Thymus (tissue), 11 donors: ENCODE measurements at regions not wholly inside any gene's neighbourhood (a gene's known extent, or its start where the extent isn't known, plus 50 kb on each side); places are given as distances from the start of the nearest gene placed in this dataset.

Experiments
- DNase-seq, 9 donors: peaks; one replicate each; pipeline ENCODE4 v3.0.0-alpha.2; 2013; ENCODE audit warnings: low spot score in 9 of 9, low read depth in 6 of 9, missing footprints in 1 of 9
- H3K27ac ChIP-seq, 2 donors: one replicate each; pipeline ENCODE4 v1.5.1; 2013; ENCODE audit warnings: control low read depth in 1 of 2, low read depth in 1 of 2, low read length in 1 of 2, mild to moderate bottlenecking in 1 of 2, moderate library complexity in 1 of 2
- H3K27me3 ChIP-seq, 2 donors: one replicate each; pipeline ENCODE4 v1.5.1; 2013; ENCODE audit warnings: low read length in 1 of 2; ENCODE audit not compliant: control insufficient read depth in 2 of 2, insufficient read depth in 1 of 2
- H3K36me3 ChIP-seq, 2 donors: one replicate each; pipeline ENCODE4 v1.5.1; 2013; ENCODE audit warnings: low read length in 1 of 2, mild to moderate bottlenecking in 1 of 2, moderate library complexity in 1 of 2; ENCODE audit not compliant: control insufficient read depth in 2 of 2, insufficient read depth in 2 of 2
- H3K4me1 ChIP-seq, 2 donors: one replicate each; pipeline ENCODE4 v1.5.1; 2013; ENCODE audit warnings: low read length in 2 of 2; ENCODE audit not compliant: control insufficient read depth in 2 of 2, insufficient read depth in 2 of 2
- H3K4me3 ChIP-seq, 2 donors: one replicate each; pipeline ENCODE4 v1.5.1; 2013; ENCODE audit warnings: low read length in 2 of 2, control low read depth in 1 of 2, mild to moderate bottlenecking in 1 of 2
- H3K9me3 ChIP-seq, 2 donors: one replicate each; pipeline ENCODE4 v1.5.1; 2013; ENCODE audit warnings: low read length in 1 of 2, mild to moderate bottlenecking in 1 of 2; ENCODE audit not compliant: control insufficient read depth in 2 of 2, insufficient read depth in 1 of 2
- WGBS: extraction: QIAGEN DNeasy Blood & Tissue Kit; methylation state at CpG from one replicate; pipeline ENCODE4 v1.1.7; 2013; 5-methylcytosine and 5-hydroxymethylcytosine counted together
- donor health status: healthy.

DNA sequence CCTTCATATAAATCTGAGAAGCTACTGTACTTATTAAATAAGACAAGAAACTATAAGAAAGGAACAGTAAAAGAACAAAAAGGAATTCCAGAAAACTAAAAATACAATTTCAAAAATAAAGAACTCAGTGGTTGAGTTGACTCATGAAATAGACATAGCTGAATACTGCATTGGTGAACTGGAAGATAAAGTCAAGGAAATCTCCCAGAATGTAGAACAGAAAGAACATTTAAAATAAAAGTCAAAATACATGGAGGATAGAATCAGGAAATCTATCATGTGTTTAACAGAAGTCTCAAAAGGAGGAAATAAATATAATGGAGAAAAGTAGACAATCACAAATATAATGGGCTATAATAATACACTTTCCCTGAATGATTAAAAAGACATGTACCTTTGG, 136.4 kb upstream of the PMFBP1 start:
- no peaks in the 10 kb centered on the region for H3K9me3 ChIP-seq
- H3K4me3 ChIP-seq: no peak overlapping the region
- no peak overlapping the region for H3K27ac ChIP-seq
- DNase-seq: no peak
- no peaks in the 10 kb centered on the region for H3K27me3 ChIP-seq
- no peaks in the 10 kb centered on the region for H3K4me1 ChIP-seq
- H3K36me3 ChIP-seq: no peaks in the 10 kb centered on the region

DNA sequence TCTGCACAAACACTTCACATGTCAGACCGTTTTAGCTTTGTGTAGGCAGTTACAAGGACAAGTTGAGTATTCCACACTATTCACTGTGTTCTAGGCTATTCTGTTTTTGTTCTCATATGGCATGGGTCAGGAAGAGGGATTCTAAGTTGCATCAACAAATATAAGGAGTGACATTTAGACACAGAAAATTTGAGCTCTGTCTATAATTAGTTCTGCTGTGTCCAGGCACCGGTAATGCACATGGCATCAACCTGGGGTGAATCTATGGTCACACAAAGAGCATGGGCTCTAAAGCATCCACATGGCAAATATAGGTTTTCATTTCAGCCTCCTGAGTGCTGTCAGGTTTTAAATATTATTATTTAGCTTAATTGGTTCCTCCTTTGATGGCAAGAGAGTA, 130.4 kb upstream of the PMFBP1 start:
- H3K36me3 ChIP-seq: no peaks in the 10 kb centered on the region
- H3K27ac ChIP-seq: no peak overlapping the region
- H3K4me3 ChIP-seq: no peak overlapping the region
- no peaks in the 10 kb centered on the region for H3K4me1 ChIP-seq
- H3K9me3 ChIP-seq: no peaks in the 10 kb centered on the region
- 96% methylated on average over 2 of the region's 2 CpGs for WGBS
- DNase-seq: no peak
- no peaks in the 10 kb centered on the region for H3K27me3 ChIP-seq

GRCh38 chr16:72301523-72302236, 129.7 kb upstream of the PMFBP1 start:
- Histone ChIP-seq H3K27ac (no peak overlapping the region), H3K4me3 (no peak overlapping the region), H3K36me3 (no peaks in the 10 kb centered on the region), H3K9me3 (no peaks in the 10 kb centered on the region), H3K27me3 (no peaks in the 10 kb centered on the region), H3K4me1 (no peaks in the 10 kb centered on the region)
- WGBS: 80% methylated on average over 8 of the region's 8 CpGs
- DNase-seq: no peak

DNA sequence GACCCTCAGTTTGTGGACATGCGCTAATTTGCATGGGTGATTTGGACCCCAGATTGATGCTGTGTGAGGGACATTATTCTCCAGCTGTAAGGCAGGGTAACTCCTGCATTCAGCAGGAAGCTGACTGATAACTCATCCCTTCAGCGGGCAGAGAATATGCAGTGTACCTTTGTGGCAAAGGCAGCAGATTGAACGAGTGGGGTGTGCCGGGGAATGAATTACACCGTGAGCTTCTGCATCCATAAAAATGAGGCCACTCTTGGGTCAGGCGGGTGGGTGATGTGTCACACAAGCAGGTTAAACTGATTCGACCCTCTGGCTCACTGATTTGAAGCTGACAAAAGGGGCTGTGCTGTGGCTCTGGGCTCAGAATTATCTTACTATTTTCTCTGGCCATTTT, 128.9 kb upstream of the PMFBP1 start:
- WGBS: 95% methylated on average over 7 of the region's 7 CpGs
- no peaks in the 10 kb centered on the region for H3K9me3 ChIP-seq

DNA sequence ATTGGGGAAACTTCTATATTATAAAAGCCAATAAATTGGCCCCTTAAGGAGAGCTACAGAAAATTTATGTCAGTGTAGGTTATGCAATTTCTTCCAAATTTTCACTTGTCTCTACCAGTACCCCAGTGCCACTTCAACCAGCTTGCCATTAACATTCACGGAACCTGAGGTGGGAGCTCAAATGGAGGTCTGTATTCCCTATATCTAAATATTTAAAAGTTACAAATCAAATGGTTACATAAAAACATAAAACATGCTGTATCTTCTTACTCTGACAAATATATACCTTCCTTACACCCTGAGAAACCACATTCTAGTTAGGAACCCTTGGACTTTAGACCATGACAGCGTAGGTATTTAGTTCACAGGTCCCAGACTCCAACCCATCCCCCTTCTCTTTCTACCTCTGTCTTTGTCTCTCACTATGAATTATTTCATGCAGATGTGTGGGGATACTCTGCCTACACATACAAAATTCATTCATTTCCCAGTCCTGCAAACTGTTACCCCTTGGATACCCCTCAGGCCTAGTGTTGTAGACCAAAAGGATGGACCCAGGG, 127.8 kb upstream of the PMFBP1 start:
- 98% methylated on average over 2 of the region's 2 CpGs for WGBS
- Histone ChIP-seq H3K27ac (no peak overlapping the region), H3K4me1 (no peaks in the 10 kb centered on the region), H3K36me3 (no peaks in the 10 kb centered on the region), H3K4me3 (no peak overlapping the region), H3K9me3 (no peaks in the 10 kb centered on the region), H3K27me3 (no peaks in the 10 kb centered on the region)
- no peak for DNase-seq

More for the DNA sequence above, 128.9 kb upstream of the PMFBP1 start:
- no peak for DNase-seq
- Histone ChIP-seq H3K36me3 (no peaks in the 10 kb centered on the region), H3K27me3 (no peaks in the 10 kb centered on the region), H3K27ac (no peak overlapping the region), H3K4me1 (no peaks in the 10 kb centered on the region), H3K4me3 (no peak overlapping the region)

DNA sequence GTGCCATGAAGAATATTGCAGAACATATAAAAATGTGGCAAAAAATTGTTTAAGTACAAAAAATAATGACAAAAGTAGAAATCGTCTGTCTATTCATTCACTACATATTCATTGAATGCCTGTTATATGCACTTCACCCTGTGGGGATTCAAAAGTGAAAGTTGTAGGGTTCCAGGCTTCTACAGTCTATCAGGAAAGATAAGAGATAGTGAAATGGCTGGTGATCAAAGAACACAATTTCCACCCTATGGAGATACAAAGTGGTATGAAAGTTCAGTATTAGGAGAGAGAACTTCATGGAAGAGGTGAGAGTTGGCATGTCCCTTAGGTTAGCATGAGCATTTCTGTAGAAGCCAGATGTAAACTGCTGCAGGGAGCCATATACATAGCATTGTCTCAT, 127.0 kb upstream of the PMFBP1 start:
- Histone ChIP-seq H3K27me3 (no peaks in the 10 kb centered on the region), H3K36me3 (no peaks in the 10 kb centered on the region), H3K9me3 (no peaks in the 10 kb centered on the region), H3K4me3 (no peak overlapping the region), H3K27ac (no peak overlapping the region), H3K4me1 (no peaks in the 10 kb centered on the region)
- DNase-seq: no peak
- 99% methylated on average over 1 of the region's 1 CpG for WGBS

- H3K4me3 ChIP-seq: no peak overlapping the region
- no peaks in the 10 kb centered on the region for H3K27me3 ChIP-seq
- H3K4me1 ChIP-seq: no peaks in the 10 kb centered on the region
- DNase-seq: no peak
- no peaks in the 10 kb centered on the region for H3K9me3 ChIP-seq
- H3K27ac ChIP-seq: no peak overlapping the region
- no peaks in the 10 kb centered on the region for H3K36me3 ChIP-seq
These were observed 124.0 kb upstream of the PMFBP1 start for GRCh38 chr16:72295914-72296313.

GRCh38 chr16:72291531-72291981, 119.6 kb upstream of the PMFBP1 start:
- H3K27me3 ChIP-seq: no peaks in the 10 kb centered on the region
- H3K27ac ChIP-seq: no peak overlapping the region
- H3K36me3 ChIP-seq: no peaks in the 10 kb centered on the region
- H3K4me3 ChIP-seq: no peak overlapping the region
- no peaks in the 10 kb centered on the region for H3K4me1 ChIP-seq
- DNase-seq: no peak
- H3K9me3 ChIP-seq: no peaks in the 10 kb centered on the region

- DNase-seq: no peak
- Histone ChIP-seq H3K9me3 (no peaks in the 10 kb centered on the region), H3K27me3 (no peaks in the 10 kb centered on the region), H3K36me3 (no peaks in the 10 kb centered on the region), H3K4me1 (no peaks in the 10 kb centered on the region), H3K27ac (no peak overlapping the region), H3K4me3 (no peak overlapping the region)
- WGBS: 98% methylated on average over 3 of the region's 3 CpGs
These were observed 119.2 kb upstream of the PMFBP1 start for GRCh38 chr16:72291121-72291520.
